ENCODE measurements at regions not wholly inside any gene's neighbourhood (a gene's known extent, or its start where the extent isn't known, plus 50 kb on each side); places are given as distances from the start of the nearest gene placed in this dataset.

- no peak overlapping the region for H3K27ac ChIP-seq
- H3K9ac ChIP-seq, result no peak overlapping the region
- peaks cover 23% of the 10 kb centered on the region for H3K27me3 ChIP-seq (replicated peaks; ENCODE audit: insufficient read depth)
- no peak overlapping the region for H3K4me3 ChIP-seq
- in situ Hi-C loops (cut with MboI), result no loop called here
- TF ChIP-seq EZH2 (IDR thresholded peaks at IDR 0.05; ENCODE audit: insufficient read depth, poor library complexity, severe bottlenecking), result no peak
- no peaks in the 10 kb centered on the region for H3F3A ChIP-seq (ENCODE audit: insufficient read depth)
- no peaks in the 10 kb centered on the region for H3K36me3 ChIP-seq (ENCODE audit: low read depth)
- H3K4me1 ChIP-seq (ENCODE audit: insufficient read depth), result no peaks in the 10 kb centered on the region
- no peaks in the 10 kb centered on the region for H3K9me3 ChIP-seq (ENCODE audit: low read depth)
- no peaks in the 10 kb centered on the region for H3K79me2 ChIP-seq (ENCODE audit: insufficient read depth)
- H3K4me2 ChIP-seq (ENCODE audit: unreplicated experiment), result no peak overlapping the region
- DNase-seq, result no peak
- no peaks in the 10 kb centered on the region for H3K9me2 ChIP-seq (ENCODE audit: insufficient read depth)
- H2AFZ ChIP-seq, result no peak overlapping the region
- 11 to 12% methylated on average over 5 of the region's 5 CpGs for WGBS, 2 experiments (ENCODE audit: low coverage in 1 of 2, low lambda C conversion rate in 2 of 2, missing lambda C conversion rate in 2 of 2)
- H4K20me1 ChIP-seq (ENCODE audit: insufficient read depth), result no peaks in the 10 kb centered on the region
Measured at GRCh38 chr12:107306141-107306659, 212.9 kb upstream of the CRY1 start.

GRCh38 chr12:107308310-107308709 lies 215.0 kb upstream of the CRY1 start:
- Histone ChIP-seq H3F3A (ENCODE audit: insufficient read depth) (no peaks in the 10 kb centered on the region), H3K9me3 (ENCODE audit: low read depth) (no peaks in the 10 kb centered on the region), H4K20me1 (ENCODE audit: insufficient read depth) (no peaks in the 10 kb centered on the region), H3K36me3 (ENCODE audit: low read depth) (no peaks in the 10 kb centered on the region), H3K9me2 (ENCODE audit: insufficient read depth) (no peaks in the 10 kb centered on the region), H3K4me2 (ENCODE audit: unreplicated experiment) (no peak overlapping the region), H3K4me1 (ENCODE audit: insufficient read depth) (no peaks in the 10 kb centered on the region), H3K27ac (no peak overlapping the region), H3K27me3 (replicated peaks; ENCODE audit: insufficient read depth) (peaks cover 41% of the 10 kb centered on the region), H3K9ac (no peak overlapping the region), H3K4me3 (no peak overlapping the region), H2AFZ (no peak overlapping the region), H3K79me2 (ENCODE audit: insufficient read depth) (no peaks in the 10 kb centered on the region)
- in situ Hi-C loops (cut with MboI), result no loop called here
- DNase-seq, result no peak
- no peak for TF ChIP-seq EZH2 (IDR thresholded peaks at IDR 0.05; ENCODE audit: insufficient read depth, poor library complexity, severe bottlenecking)
- TF ChIP-seq EZH2phosphoT487 (IDR thresholded peaks at IDR 0.05; ENCODE audit: insufficient read depth, low read depth), result no peak

- Histone ChIP-seq H3K27me3 (replicated peaks; ENCODE audit: insufficient read depth) (peaks cover 43% of the 10 kb centered on the region), H3K36me3 (ENCODE audit: low read depth) (no peaks in the 10 kb centered on the region), H3K9me2 (ENCODE audit: insufficient read depth) (no peaks in the 10 kb centered on the region), H3K4me3 (no peak overlapping the region), H3K9me3 (ENCODE audit: low read depth) (no peaks in the 10 kb centered on the region), H3K79me2 (ENCODE audit: insufficient read depth) (no peaks in the 10 kb centered on the region), H3K4me1 (ENCODE audit: insufficient read depth) (no peaks in the 10 kb centered on the region), H3K27ac (no peak overlapping the region), H3K4me2 (ENCODE audit: unreplicated experiment) (no peak overlapping the region), H3F3A (ENCODE audit: insufficient read depth) (no peaks in the 10 kb centered on the region), H4K20me1 (ENCODE audit: insufficient read depth) (no peaks in the 10 kb centered on the region), H3K9ac (no peak overlapping the region), H2AFZ (no peak overlapping the region)
- no peak for DNase-seq
- in situ Hi-C loops (cut with MboI), result no loop called here
- TF ChIP-seq EZH2 (IDR thresholded peaks at IDR 0.05; ENCODE audit: insufficient read depth, poor library complexity, severe bottlenecking) (no peak), EZH2phosphoT487 (IDR thresholded peaks at IDR 0.05; ENCODE audit: insufficient read depth, low read depth) (no peak)
- 80 to 83% methylated on average over 4 of the region's 4 CpGs for WGBS, 2 experiments (ENCODE audit: low coverage in 1 of 2, low lambda C conversion rate in 2 of 2, missing lambda C conversion rate in 2 of 2)
Measured at GRCh38 chr12:107309020-107309419, 215.7 kb upstream of the CRY1 start.

GRCh38 chr12:107310621-107311020 lies 217.3 kb upstream of the CRY1 start:
- Histone ChIP-seq H3K4me3 (no peak overlapping the region), H2AFZ (no peak overlapping the region), H3K4me2 (ENCODE audit: unreplicated experiment) (no peak overlapping the region), H3K4me1 (ENCODE audit: insufficient read depth) (no peaks in the 10 kb centered on the region), H3K9me3 (ENCODE audit: low read depth) (no peaks in the 10 kb centered on the region), H3K9me2 (ENCODE audit: insufficient read depth) (no peaks in the 10 kb centered on the region), H3K27ac (no peak overlapping the region), H3K36me3 (ENCODE audit: low read depth) (no peaks in the 10 kb centered on the region), H3F3A (ENCODE audit: insufficient read depth) (no peaks in the 10 kb centered on the region), H4K20me1 (ENCODE audit: insufficient read depth) (no peaks in the 10 kb centered on the region), H3K27me3 (replicated peaks; ENCODE audit: insufficient read depth) (peaks cover 43% of the 10 kb centered on the region), H3K9ac (no peak overlapping the region), H3K79me2 (ENCODE audit: insufficient read depth) (no peaks in the 10 kb centered on the region)
- WGBS, 2 experiments (ENCODE audit: low coverage in 1 of 2, low lambda C conversion rate in 2 of 2, missing lambda C conversion rate in 2 of 2), result 65 to 67% methylated on average over 4 of the region's 4 CpGs
- DNase-seq, result no peak
- in situ Hi-C loops (cut with MboI), result no loop called here
- no peak for TF ChIP-seq EZH2phosphoT487 (IDR thresholded peaks at IDR 0.05; ENCODE audit: insufficient read depth, low read depth)
- no peak for TF ChIP-seq EZH2 (IDR thresholded peaks at IDR 0.05; ENCODE audit: insufficient read depth, poor library complexity, severe bottlenecking)

DNA sequence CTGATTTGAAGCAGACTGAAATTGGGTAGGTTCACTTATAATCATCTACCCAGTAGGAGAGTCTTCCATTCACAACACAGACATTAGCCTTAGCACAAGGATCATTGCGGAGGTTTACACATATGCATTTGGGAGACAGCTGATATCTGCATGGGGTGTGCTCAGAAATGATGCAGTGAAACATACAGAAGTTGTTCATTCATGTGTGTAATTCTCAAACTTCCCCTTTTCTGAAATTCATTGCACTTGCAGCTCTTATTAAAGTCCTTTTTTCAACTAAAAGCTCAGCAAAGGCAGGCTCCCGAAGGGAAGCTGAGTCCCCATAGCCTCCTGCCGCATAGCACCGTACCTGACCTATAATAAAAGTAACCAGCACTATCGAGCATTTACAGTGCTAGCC lies 218.3 kb upstream of the CRY1 start:
- Histone ChIP-seq H3K27ac (no peak overlapping the region), H3K79me2 (ENCODE audit: insufficient read depth) (no peaks in the 10 kb centered on the region), H3F3A (ENCODE audit: insufficient read depth) (no peaks in the 10 kb centered on the region), H3K36me3 (ENCODE audit: low read depth) (no peaks in the 10 kb centered on the region), H3K4me3 (no peak overlapping the region), H3K4me1 (ENCODE audit: insufficient read depth) (no peaks in the 10 kb centered on the region), H3K9me2 (ENCODE audit: insufficient read depth) (no peaks in the 10 kb centered on the region), H3K27me3 (replicated peaks; ENCODE audit: insufficient read depth) (peaks cover 40% of the 10 kb centered on the region), H4K20me1 (ENCODE audit: insufficient read depth) (no peaks in the 10 kb centered on the region), H3K9me3 (ENCODE audit: low read depth) (no peaks in the 10 kb centered on the region), H3K4me2 (ENCODE audit: unreplicated experiment) (no peak overlapping the region), H3K9ac (no peak overlapping the region), H2AFZ (no peak overlapping the region)
- TF ChIP-seq EZH2phosphoT487 (IDR thresholded peaks at IDR 0.05; ENCODE audit: insufficient read depth, low read depth) (no peak), EZH2 (IDR thresholded peaks at IDR 0.05; ENCODE audit: insufficient read depth, poor library complexity, severe bottlenecking) (no peak)
- in situ Hi-C loops (cut with MboI), result no loop called here
- DNase-seq, result no peak
- WGBS, 2 experiments (ENCODE audit: low coverage in 1 of 2, low lambda C conversion rate in 2 of 2, missing lambda C conversion rate in 2 of 2), result 66 to 69% methylated on average over 5 of the region's 5 CpGs

Measured in GM23248 (cell line).